GM18907 (cell line): ENCODE measurements at regions not wholly inside any gene's neighbourhood (a gene's known extent, or its start where the extent isn't known, plus 50 kb on each side); places are given as distances from the start of the nearest gene placed in this dataset.

ENCODE experiments used
- ATAC-seq: cut with Tn5 transposase; IDR thresholded peaks from one replicate; pipeline ENCODE4 v1.9.1; 2021; ENCODE audit warnings: mild to moderate bottlenecking, moderate library complexity; ENCODE audit not compliant: unreplicated experiment

- ATAC-seq, result no peak
These were observed 670.6 kb downstream of the PTPRU start for GRCh38 chr1:29906927-29907326.

- ATAC-seq, result no peak
These were observed 667.3 kb downstream of the PTPRU start for GRCh38 chr1:29903548-29904166.

- no peak for ATAC-seq
These were observed 665.5 kb downstream of the PTPRU start for GRCh38 chr1:29901624-29902325.

- no peak for ATAC-seq
These were observed 664.4 kb downstream of the PTPRU start for GRCh38 chr1:29900712-29901111.

GRCh38 chr1:29900104-29900679 is 663.9 kb downstream of the PTPRU start:
- no peak for ATAC-seq

GRCh38 chr1:29896791-29897714 is 660.7 kb downstream of the PTPRU start:
- ATAC-seq, result no peak

- ATAC-seq, result no peak
These were observed 660.0 kb downstream of the PTPRU start for GRCh38 chr1:29896300-29896699.

- ATAC-seq, result no peak
These were observed 658.9 kb downstream of the PTPRU start for GRCh38 chr1:29895201-29895600.

GRCh38 chr1:29894311-29894710 is 658.0 kb downstream of the PTPRU start:
- no peak for ATAC-seq

GRCh38 chr1:29893806-29894205 is 657.5 kb downstream of the PTPRU start:
- no peak for ATAC-seq

GRCh38 chr1:29893046-29893723 is 656.9 kb downstream of the PTPRU start:
- ATAC-seq, result no peak

GRCh38 chr1:29892247-29892646 is 655.9 kb downstream of the PTPRU start:
- no peak for ATAC-seq

GRCh38 chr1:29890201-29890959 is 654.1 kb downstream of the PTPRU start:
- ATAC-seq, result no peak

GRCh38 chr1:29889776-29890175 is 653.5 kb downstream of the PTPRU start:
- no peak for ATAC-seq

- no peak for ATAC-seq
These were observed 648.4 kb downstream of the PTPRU start for GRCh38 chr1:29884740-29885139.

GRCh38 chr1:29883986-29884385 is 647.7 kb downstream of the PTPRU start:
- ATAC-seq, result no peak

GRCh38 chr1:29883411-29883832 is 647.1 kb downstream of the PTPRU start:
- no peak for ATAC-seq

GRCh38 chr1:29880556-29880955 is 644.2 kb downstream of the PTPRU start:
- no peak for ATAC-seq

GRCh38 chr1:29879217-29879616 is 642.9 kb downstream of the PTPRU start:
- ATAC-seq, result no peak

GRCh38 chr1:29878501-29878900 is 642.2 kb downstream of the PTPRU start:
- no peak for ATAC-seq
